T-helper 2 cell (primary cell): ENCODE measurements at regions not wholly inside any gene's neighbourhood (a gene's known extent, or its start where the extent isn't known, plus 50 kb on each side); places are given as distances from the start of the nearest gene placed in this dataset.

Source experiments
- DNase-seq, 5 experiments: peaks; one replicate each; pipeline versions ENCODE4 v3.0.0 to v3.0.0-alpha.2; 2012 to 2022

DNA sequence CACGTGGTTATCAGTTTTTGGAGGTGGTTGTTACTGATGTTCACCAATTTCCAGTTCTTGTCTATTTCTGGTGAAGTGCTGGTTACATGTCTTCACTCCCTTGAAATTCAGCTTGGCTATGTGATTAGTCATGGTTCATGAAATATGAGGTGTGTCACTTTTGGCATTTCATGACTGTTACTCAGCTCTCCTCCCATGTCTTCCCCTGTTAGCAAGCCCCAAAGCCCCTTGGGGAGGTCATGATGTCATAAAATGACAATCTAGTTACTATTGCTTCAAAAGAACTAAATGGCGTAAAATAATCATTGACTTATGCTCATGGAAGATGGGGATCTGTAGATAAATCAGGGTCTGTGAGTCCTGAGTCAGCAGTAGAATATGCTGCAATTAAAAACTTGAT, 425.1 kb downstream of the SETD4 start:
- no peak for DNase-seq

DNA sequence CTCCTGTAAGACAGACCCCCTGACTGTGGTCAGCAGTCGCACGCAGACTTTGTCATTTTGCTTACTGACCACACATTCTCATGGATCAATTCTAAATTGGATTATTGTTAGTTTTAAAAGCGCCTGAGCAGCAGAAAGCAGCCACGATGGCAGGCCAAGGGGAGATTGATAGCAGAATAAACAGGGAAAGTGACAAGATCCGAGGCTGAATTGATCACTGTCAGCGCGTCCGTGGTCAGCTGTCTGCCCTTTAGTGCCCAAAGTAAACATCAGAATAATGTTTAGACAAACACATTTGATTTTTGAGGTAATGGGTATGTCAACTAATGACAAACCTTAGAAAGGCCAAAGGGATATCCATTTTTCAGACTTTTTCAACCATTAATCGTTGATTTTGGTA, 426.8 kb downstream of the SETD4 start:
- no peak for DNase-seq

DNA sequence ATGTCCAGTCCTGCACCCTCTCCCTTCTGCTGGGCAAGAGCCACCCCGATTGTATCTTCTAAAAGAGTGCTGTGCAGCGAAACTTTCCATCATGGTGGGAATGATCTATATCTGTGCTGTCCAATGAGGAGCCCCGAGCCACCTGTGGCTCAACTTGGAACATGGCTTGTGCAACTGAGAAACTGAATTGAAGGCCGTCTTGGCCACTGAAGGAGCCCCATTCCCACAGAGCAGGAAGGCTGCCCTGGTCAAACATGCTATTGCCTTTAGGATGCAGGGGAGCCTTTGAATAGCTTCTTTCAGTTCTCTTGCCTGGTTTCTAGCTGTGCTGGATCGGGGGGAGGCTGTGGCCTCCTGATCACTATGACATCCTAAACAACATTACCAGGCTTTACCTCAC, 427.6 kb downstream of the SETD4 start:
- no peak for DNase-seq

DNA sequence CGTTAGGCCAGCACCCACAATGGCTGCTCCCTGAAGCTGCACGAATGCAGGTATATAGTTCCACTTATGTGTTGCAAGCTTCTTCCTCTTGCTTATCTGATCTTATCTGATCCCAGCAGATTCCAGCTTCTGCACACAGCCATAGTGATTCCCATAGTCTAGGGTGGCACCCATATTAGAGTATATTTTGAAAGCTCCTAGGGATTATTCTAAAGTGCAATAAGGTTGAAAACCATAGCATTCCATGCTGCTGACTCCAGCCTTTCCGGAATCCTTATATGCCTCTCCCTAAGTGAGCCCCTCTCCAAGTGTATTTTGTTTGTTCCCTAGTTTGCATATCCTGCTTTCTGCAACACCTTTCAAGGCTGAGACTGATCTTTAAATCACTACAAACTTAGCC, 432.0 kb downstream of the SETD4 start:
- DNase-seq = no peak

DNA sequence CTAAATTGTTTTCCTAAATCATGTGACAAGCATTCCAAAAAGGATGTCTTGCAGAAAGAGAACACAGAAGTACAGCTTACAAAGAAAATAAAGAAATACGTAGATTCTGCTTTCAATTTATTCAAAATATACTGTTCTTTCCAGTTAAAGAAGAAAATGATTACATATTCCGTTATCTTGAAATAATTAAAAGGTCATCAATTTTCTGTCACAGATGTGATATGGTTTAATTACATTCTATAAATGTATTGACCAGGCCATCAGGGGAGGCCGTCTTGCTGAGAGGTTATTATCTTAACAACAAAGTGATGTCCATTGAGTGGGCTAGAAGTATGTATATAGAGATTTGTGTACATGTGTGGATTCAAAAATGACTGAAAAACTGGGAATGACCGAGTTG, 432.9 kb downstream of the SETD4 start:
- DNase-seq = no peak

DNA sequence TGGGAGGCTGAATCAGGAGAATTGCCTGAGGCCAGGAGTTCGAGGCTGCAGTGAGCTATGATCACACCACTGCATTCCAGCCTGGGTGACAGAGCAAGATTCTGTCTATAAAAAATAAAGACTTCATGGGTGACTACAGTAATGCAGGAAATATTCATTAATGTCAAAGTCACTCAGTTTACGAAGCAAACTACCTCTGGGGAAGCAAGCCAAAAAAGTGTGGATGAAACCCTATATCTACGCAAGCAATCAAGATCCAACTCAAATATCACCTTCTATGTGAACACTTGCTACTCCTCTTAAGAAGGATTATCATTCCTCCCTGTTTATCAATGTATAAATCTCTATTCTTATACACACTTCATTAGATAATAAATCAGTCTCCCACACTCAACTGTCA, 434.8 kb downstream of the SETD4 start:
- DNase-seq = no peak

DNA sequence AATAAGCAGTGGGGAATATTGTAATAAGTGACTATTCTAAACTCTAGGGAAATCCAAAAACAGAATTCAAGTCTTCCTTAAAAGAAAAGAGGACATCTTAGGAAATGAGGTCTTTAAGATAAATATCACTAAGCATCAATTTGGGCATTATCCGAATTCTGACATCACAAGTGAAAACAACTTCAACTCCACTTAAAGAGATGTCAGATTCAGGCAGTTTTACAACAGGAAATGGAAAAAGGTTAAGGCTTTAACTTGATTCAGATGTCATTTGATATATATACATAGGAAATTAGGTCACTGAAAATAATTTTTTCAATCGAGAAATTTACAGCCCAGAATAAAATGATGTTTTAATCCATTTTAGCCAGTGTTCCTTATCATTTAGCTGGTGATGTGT, 435.4 kb downstream of the SETD4 start:
- DNase-seq = no peak

DNA sequence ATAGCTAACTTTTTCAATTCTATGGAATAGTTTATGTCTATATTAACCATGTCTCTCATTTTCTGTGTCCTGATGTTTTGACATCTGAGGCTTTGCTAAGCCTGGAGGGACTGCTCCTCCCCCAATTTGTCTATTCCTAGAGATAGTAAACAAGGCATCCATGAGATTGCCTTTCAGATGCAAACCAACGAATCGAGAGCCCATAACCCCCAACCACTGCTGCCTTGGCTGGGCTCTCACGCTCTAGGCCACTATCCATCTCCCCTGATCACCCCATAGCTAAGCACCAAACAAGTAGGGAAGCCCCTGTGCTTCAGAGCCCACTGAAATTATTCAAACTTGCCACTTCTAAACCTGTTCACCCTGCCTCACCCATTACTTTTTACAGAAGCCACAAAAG, 437.7 kb downstream of the SETD4 start:
- no peak for DNase-seq

DNA sequence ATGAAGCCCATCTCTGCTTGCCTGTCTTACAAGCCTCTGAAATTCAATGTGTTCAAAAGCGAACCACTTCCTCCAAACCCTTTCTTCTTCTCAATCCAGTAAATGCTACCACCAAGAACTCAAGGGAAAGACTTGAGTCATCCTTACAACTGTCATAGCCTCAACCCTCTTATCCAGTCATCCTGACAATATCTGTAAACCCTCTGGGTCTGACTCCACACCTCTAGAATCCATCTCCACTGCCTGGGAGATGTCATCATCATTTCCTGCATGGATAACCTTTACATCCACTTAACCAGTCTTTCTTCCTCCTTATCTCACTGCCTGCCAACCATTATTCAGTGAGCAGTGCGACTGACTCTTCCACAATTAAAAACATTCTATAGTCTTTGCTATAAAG, 441.1 kb downstream of the SETD4 start:
- peak in 1 of 5 experiments; percentile 4 for DNase-seq

DNA sequence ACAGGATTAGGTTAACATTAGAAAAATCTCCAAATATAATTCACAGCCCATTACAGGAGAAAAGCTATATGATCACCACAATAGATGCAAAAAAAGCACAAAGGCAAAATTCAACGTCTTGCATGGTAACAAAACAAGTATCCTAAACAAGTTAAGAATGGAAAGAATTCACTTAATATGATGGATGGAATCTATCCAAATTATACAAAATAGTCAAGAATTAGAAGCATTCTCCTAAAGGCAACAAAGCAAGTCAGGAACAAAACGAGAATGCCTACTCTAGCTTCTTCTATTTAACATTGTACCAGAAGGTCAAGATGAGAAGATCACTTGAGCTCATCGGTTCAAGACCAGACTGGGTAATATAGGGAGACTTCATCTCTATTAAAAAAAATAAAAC, 442.8 kb downstream of the SETD4 start:
- DNase-seq = no peak

DNA sequence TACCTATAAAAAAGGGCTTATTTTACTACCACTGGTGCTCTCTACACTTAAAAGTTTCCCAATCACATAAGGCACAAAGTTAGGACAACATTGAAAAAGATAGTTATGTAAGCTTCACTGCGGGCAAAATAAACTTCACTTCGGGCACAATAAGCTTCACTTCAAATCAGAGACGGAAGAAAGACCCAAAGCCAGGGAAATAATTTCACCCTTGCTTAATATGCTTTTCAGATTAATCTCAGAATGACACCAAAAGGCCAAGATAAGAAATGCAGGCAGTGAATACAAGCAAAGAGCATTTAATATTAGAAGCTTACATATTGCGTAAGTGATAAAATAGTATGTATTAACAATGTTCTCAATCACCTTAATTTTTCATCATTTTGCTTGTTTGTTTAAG, 444.2 kb downstream of the SETD4 start:
- DNase-seq = peak in 1 of 5 experiments; percentile 15

DNA sequence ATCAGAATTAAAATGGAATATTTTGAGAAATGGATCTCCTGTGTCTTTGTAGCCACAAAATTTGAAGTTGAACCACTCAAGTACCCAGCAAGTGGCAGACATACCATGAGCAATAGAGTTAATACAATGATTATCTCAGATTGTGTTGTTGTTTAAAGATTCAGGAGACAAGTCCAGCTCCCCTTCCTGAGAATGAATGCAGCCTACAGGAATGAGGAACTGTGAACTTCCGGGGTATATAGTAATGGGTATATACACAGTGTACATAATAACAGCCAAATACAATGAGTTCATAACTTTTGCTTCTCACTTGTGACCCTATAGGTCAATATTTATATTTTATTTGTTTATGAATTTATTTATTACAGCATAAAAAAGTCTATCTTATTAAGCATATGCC, 445.0 kb downstream of the SETD4 start:
- no peak for DNase-seq

DNA sequence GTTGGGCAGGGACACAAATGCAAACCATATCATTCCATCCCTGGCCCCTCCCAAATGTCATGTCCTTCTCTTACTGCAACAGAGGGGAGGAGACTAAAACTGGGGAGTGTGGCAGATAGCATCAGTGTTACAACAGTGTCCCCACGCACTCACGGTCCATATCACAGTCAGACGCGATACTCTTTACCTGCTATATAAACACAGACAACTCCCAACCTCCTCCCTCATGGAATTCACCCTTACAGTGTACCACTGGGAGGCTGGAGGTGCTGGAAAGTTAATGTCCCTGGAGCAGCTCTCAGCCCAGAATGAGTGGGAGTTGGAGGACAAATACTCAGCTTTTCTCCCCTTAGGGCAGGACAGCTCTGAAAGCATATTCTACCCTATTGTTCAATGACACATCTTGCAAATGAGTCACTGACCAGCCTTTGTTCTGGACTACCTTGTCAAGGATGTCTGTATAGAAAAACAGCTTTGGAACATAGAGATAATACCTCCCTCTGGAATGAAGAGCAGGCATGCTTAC, 445.9 kb downstream of the SETD4 start:
- no peak for DNase-seq

DNA sequence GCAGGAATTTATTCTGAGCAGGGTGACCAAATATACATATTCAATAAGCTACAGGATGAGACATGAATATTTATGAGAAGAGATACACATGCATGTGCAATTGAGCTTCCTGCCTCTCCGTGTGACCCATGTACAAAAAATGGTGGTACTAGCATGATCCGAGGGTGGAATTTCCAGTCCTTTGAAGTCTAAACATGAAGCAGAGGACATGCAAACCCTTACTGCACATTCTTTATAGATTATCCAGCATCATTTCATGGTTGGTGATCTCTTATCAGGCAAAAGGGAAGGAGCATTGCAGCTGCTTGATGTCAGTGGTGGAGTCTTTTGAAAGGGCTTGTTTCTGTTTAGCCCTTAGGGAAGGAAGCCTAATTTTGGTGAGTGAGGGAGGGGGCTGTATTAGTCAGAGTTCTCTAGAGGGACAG, 448.6 kb downstream of the SETD4 start:
- no peak for DNase-seq

DNA sequence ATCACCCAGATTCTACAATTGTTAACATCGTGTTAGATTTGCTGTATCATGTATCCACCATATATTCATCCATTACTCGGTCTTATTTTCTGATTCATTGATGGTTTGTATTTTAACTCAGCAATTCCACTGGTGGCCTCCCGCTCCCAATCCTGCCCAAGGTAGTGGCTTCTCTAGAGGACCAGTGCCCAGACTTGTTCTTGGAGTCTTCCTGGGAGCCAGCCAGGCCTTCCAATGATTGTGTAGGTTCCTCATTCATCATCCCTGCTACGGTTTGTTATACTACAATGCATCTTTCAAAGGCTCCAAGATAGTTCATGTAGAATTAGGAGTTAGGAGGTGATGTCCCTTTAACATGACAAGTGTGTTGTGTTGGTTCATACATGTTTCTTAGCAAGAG, 451.1 kb downstream of the SETD4 start:
- DNase-seq = no peak

DNA sequence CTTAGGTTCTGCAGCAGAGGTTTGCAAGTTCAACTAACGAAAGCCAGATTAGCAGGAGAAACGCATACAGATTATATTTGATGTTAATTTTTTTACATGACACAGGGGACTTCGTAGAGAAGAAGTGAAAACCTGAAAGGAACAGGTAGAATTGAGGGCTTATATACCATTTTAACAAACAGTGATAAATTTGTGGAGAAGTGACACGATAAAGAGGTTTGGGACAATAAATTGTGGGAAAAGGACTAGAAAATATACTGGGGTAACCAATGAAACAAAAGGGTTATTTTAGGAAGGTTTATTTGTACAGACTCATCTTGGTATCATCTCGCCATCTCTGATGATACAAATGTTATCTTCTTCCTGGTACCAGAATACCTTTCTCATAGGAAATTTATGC, 452.9 kb downstream of the SETD4 start:
- DNase-seq = no peak

DNA sequence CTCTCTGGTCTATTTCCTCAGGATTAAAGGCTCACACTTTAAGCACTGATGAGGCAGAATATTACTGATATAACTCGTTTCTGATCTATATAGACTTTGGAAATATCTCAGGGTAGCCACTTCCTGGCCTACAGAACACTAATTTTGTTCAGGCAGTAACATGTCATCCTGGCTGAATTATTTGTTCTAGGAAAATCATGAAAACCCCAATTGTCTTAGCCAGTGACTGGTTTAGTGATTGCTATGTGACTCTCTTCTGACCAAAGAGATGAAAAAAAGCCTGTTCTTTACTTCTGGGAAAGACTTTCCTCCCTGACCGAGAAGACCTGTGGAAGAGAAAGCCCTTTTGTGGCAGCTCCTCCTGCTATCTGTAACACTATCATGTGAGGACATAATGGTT, 453.7 kb downstream of the SETD4 start:
- no peak for DNase-seq

DNA sequence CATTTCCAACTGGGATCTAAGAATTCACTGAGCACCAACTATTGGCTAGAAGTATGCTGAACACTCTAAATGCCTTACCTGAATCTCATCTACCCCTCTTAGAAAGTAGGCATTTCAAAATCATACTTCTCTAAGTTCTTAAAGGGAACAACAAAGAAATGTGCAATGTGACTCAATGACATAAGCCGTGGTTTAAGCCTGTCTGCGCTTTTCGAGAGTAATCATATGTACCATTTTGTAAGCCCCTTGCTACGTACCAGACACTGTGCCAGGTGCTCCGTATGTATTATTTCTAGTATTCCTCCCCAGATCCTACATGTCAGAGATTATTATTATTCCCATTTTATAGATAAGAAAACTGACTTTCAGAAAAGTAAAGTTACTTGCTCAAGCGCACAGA, 454.2 kb downstream of the SETD4 start:
- no peak for DNase-seq

DNA sequence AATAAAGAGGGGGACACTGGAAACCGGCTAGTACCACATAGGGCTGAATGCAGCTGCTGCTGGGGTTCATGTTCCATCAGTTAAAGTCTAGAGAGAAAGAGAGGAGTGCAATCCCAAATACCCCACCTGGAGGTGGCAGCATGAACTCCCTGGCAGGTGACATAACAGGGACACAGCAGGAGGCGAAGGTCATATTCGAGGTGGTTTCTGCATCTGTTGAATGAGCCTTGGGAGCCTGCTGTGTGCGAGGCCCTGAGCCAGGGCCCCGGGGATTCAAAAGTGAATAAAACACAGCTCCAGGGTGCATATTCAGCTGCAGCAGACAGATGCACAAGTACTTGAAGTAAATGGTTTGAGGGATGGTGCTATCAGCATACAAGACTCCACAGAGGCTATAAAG, 456.8 kb downstream of the SETD4 start:
- DNase-seq = no peak

DNA sequence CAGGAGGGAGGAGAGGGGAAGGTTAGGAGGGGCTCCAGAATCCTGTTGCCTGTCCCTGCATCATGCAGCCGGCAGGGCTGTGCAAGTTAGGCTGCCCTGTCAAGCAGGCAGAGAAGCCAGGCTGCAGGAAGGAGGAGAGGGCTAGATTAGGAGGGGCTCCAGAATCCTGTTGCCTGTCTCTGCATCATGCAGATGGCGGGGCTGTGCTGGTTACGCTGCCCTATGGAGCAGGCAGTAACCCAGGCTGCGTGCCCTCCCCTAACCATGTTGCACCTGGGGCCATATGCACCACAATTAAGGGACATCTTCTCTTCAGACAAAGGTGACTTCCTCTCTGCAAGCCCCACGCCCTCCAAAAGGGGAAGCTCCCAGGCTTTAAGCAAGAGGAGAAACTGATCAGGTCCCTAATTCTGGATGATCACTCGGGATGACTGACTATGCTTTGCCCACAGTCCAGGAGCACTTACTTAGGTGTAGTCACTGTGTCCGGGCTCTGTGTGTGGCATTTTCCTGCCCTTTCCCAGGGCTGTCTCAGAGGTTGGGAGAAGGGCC, 457.4 kb downstream of the SETD4 start:
- no peak for DNase-seq

DNA sequence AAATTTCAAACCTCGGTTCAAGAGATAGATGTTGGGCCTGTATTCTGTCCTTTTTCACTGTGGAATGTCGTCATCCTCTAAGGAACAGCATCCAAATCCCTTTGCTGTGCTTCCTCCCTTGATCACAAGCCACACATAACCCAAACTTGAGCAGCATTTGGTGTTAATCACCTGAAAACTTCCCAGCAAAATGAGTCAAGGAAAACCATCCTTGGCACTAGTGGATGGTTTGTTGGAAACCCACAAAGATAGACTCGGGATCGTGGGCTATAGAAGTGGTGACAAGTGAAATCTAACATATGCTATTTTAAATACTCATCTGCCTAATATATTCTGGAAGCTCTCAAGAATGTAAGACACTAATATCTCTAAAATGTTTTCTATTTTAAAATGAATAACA, 459.1 kb downstream of the SETD4 start:
- no peak for DNase-seq

DNA sequence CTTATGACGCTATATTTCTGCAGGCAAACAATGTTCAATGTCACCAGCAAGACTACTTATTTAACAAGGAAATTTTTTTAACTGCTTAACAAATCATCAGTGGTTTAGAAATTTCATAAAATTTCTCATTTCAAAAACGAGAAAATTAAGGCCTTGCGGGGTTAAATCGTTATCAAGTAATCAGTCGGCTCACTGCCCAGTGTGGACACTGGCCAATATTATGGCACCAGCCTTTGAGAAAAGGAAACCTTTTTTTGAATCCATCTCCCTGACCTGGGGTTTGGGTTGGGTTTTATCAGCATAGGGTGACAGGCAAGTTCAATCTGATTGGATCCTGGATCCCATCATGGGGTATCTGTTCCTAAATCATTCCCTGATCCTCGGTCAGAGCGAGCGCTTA, 461.2 kb downstream of the SETD4 start:
- no peak for DNase-seq

DNA sequence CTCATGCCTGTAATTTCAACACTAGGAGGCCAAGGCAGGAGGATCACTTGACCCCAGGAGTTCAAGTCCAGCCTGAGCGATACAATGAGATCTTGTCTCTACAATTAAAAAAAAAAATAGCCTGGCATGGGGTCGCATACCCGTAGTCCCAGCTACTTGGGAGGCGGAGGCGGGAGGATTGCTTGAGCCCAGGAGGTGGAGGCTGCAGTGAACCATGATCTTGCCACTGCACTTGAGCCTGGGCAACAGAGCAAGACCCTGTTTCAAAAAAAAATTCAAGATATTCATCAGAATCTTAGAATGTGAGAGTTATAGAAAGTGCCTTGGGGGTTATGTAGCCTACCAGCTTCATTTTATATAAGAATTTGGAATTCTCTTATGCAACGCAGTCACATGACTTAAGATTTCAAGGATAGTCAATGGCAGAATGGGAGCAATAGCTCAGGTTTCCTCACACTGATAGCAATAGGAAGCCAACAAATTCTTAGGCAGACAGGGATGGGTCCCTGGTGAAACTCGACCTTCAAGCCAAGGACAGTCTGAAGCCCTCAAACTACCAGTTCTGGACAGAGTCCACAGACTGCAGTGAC, 462.5 kb downstream of the SETD4 start:
- no peak for DNase-seq

DNA sequence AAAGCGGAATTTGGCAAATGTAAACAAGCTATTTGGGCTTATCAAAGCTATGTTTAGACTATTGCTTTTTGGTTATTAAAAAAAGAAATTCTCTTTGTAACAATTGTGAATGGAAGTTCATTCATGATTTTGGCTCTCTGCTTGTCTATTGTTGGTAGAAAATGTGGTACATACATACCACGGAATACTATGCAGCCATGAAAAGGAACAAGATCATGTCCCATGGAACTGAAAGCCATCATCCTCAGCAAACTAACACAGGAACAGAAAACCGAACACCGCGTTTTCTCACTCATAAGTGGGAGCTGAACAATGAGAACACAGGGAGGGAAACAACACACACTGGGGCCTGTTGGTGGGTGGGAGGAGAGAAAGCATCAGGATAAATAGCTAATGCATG, 465.4 kb downstream of the SETD4 start:
- no peak for DNase-seq

DNA sequence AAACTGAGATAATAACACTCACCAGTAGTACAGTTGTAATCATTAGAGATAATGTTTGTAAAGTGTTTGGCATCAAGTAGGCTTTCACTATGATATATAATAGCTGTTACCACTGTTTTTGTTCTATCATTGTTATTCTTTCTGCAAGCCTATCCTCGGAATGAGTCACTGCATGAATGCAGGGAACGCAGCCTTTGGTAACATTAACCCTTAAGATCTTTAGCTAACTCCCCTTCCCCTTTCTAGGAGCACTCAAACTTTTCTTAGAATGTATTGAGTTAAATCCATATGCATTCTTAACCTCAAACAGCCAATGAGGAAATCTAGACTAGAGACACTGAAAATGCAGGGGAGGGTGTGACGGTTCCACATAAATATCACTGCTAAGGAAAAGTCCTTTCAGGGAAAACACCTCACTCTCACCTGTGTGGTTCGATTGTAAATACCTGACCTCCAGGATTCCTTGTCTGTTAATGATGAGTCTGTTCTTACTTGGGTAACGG, 467.3 kb downstream of the SETD4 start:
- DNase-seq = no peak
